Lower leg skin (tissue), 3 donors: ENCODE measurements at regions not wholly inside any gene's neighbourhood (a gene's known extent, or its start where the extent isn't known, plus 50 kb on each side); places are given as distances from the start of the nearest gene placed in this dataset.

Experiments used
- CTCF ChIP-seq, 3 donors: fragments of 450-650 bp; IDR thresholded peaks; one replicate each; pipeline ENCODE4 v1.5.1; 2016; ENCODE audit warnings: antibody characterized with exemption in 3 of 3, mild to moderate bottlenecking in 3 of 3, moderate library complexity in 2 of 3
- POLR2A ChIP-seq, 2 donors: fragments of 450-650 bp; IDR thresholded peaks; one replicate each; pipeline ENCODE4 v1.6.1; 2016 to 2017; ENCODE audit warnings: antibody characterized with exemption in 2 of 2, mild to moderate bottlenecking in 1 of 2, moderate library complexity in 1 of 2

- TF ChIP-seq POLR2A (IDR thresholded peaks at IDR 0.05) (no peak), CTCF (IDR thresholded peaks at IDR 0.05) (no peak)
Observed at GRCh38 chr11:70869054-70869453, 383.3 kb downstream of the SHANK2 start.
